CD4-positive, alpha-beta T cell treated with Interferon alpha-2 for 1 hour (primary cell): ENCODE measurements at regions not wholly inside any gene's neighbourhood (a gene's known extent, or its start where the extent isn't known, plus 50 kb on each side); places are given as distances from the start of the nearest gene placed in this dataset.

ENCODE experiments used
- DNase-seq, 2 donors: peaks; one replicate each; pipeline ENCODE4 v3.0.0-alpha.2; 2020 to 2022

DNA sequence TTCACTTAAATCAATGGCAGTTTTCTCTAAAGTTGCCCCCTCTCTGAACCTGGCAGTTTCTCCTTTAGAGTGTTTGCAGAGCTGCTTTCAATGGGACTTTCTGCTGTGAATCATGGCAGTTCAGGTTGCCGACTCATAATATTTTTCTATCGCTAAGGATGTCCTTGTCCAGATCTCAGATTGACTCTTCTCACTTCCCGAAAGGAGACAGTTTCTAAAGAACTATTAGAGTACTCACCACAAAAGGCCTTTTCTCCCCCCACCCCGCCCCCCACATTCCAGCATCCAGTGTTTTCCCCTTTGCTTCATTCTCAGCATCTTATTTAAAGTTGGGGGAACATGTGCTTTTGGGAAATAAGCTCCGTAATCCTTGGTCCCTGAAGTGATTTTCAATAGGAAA is 443.5 kb upstream of the KLF4 start:
- no peak for DNase-seq

DNA sequence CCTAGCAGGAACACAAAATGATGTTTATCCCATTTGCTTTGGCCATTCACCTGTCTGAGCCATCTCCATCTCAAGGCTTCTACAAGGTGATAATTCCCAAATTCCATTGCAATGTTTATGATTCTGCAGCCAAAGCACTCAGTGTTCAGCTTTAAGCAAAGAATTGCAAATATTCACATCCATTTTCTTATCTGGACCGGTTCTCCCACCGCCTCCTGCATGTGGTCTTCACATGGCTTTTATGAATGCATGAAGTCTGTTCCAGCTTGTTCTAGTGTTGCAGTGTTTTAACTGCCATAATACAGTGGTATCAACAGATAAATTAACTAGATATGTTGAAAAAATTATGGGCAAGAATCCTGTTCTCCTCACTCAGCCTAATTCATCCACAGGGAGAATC is 443.0 kb upstream of the KLF4 start:
- DNase-seq = no peak

DNA sequence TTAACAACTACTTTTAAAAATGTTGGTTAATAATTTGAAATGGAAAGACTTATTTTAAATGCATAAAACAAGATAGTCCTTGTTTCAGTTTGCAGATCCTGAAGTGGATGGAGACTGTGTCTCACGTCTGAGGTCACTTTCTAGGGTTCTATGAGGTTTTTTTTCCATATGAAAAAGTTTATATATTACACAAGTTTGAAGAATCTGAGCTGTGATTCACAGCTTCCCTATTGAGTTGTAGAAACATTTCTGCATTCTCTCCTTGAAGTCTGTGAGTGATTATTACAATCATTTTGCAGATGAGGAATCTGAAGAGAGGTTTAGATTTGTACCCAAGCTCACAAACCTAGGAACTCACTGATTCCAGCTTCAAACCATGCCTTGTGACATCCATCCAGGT is 442.5 kb upstream of the KLF4 start:
- DNase-seq = no peak

DNA sequence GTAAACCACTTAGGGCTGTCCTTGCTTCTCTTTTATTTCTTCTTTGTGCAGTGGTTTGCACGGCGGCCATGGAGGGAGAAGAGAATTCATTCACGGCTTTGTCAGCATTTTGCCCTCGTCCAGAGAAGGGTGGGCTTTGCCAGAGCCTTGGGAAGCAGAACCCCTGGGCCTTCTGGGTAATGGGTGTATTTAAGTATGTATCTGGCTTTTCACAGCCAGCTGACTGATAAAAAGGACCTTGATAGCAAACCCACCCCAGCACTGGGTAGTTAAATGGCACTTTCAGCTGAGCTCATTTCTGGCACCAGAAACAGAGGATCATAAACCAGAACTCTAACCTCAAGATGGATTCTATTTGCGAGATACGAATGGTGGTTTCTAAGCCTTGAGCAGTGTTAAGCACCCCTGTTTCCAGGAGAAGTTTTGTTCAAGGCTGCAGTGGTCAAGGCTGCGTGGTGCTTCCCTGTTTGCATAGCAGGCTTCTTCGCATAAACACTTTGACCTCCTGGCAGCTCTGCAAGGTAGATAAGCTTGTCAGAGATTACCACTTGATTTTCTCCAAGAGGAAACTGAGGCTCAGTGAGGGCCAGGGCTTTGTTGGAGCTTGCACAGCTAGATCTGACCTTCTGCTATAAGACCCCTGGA is 441.6 kb upstream of the KLF4 start:
- DNase-seq = no peak

DNA sequence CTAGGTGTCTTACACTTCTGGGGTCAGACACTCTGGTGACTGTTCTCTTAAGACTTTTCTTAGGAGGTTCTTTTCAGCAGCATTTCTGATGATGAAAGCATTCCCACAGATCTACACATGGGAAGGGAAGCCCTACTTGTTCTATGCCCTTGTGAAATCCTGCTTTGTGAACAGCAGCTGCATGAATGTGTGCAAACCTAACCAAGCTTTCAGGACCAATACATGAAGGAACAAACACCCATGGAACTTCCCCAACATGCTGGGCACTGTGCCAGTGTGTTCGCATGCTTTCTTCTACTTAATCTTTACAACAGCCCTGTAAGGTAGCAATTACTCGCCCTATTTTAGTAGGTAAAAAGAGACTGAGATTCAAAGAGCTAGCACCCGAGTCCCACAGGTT is 439.9 kb upstream of the KLF4 start:
- DNase-seq = peak in 1 of 2 donors; percentile 29

DNA sequence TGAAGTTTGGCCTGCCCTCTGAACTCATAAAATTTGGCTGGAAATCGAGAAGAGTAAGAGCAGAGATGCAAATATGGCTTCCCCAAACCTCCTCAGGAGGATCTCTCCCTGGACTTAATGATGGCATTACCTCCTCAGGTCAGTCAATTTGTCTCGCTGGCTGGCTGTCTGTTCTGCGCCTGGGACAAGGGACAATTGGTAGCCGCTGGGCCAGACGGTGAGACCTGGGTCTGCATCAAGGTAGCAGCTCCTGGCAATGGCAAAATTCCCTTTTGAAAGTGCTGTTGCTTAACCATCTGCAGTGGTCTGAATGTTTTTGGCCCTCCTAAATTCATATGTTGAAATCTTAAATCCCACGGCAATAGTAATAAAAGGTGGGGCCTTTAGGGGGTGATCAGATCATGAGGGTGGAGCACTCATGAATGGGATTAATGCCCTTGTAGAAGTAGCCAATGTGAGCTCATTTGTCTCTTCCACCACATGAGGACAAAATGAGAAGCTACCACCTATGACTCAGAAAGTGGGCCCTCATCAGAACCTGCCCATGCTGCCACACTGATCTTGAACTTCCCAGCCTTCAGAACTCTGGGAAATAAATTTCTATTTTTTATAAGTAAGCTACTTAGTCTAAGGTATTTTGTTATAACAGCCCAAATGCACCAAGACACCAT is 439.3 kb upstream of the KLF4 start:
- no peak for DNase-seq

DNA sequence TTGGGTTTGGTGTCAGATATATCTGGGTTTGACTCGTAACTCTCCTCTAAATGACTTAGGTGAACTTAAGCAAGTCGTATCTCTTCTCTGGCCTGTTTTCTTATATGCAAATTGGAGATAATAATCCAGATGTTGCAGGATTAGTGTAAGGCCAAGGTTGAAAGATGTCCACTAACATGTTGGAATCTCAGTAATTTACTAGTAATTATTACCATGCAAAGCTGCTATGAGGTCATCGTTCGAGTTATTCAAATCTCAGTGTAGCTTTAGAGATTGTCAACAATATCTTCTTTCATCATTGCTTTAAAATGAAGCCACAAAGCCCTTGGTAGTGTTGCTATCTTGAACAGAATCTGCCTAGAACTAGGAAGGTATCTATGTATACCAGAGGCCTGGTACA is 437.7 kb upstream of the KLF4 start:
- no peak for DNase-seq

DNA sequence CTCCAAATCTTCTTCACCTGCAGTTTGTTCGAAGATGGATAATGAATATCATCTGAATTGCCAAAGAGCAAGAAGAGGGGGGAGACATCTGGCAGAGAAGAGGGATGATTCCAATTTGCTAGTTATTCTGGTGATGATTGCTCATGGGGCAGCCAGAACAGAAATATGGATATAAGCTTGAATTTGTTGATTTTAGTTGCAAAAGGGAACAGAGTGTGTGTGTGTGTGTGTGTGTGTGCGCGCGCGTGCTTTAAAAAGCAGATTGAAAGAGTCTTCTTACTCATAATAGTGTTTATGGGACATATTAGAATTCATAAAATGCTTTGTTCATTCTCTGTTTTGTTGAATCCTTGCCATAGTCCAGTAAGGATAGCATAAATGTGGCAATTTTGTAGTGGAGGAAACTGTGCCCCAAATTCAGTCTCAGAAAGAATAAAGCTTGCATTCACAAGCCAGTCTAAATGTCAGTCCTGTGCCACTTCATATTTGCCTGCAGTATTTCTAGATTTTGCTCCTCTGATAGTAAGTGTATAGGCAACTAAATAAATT is 436.3 kb upstream of the KLF4 start:
- no peak for DNase-seq

DNA sequence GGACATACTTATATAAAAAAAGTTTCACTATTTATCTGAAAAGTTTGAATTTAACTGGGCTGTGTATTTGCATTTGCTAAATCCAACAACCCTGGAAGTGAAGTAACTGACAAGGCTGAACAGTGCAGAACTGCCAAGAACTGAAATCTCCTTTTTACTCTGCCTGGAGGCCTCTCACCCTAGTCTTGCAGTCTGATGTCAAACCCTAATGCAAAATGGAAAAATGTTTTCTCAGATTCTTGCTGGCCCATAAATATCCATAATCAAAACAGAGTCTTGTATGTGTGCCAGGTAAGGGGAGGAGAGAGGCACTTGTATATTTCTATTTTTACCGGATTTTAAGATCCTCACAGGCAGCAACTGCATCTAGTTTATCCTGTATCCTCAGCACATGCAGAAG is 432.7 kb upstream of the KLF4 start:
- no peak for DNase-seq

DNA sequence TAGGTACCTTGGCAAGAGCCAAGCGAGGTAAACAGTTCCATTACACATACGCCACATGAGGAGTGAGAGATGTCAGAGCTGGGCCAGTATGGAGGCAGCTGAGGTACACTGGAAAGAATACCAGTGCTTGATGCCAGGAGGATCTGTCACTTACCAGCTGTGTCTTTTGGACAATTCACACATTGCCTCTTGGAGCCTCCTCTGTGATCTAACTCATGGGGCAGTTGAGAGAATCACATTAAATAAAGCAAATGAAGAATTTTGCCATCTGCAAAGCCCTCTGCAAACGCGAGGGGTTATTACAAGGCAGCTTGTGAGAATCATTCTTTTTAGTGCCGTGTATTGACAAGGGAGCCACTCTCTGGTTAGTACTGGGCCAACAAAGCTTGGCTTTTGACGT is 429.7 kb upstream of the KLF4 start:
- no peak for DNase-seq

DNA sequence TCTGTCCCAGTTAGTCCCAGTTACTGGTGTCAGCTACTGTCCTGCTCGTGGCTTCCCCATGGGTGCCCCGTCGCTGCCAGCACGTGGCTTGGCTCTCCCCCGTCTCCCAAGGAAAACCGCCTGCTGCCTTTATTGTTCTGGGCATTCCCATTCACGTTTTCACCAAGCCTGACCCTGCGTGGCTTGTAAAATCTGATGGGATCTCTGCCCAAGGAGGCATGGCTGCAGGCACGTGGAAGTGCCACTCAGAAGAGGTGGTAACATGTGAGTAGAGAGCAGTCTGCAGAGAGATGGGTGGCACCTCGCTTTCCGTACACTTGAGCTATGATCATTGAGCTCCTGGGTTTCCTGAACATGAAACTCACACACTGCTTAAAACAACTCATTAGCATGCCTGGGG is 429.2 kb upstream of the KLF4 start:
- DNase-seq = no peak

DNA sequence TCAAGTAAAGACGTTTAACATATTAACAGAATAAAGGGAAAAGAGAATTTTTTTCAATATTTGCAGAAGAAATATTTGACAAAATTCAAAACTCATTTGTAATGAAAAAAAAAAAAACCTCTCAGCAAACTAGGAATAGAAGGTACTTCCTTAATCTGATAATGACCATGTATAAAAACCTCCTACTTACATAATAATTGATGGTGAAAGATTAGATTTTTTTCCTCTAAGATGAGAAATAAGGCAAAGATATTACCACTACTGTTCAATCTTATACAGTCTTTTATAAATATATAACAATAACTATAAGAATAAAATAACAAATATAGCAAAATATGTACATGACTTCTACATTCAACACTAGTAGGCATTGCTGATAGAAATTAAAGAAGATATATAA is 424.6 kb upstream of the KLF4 start:
- DNase-seq = no peak

DNA sequence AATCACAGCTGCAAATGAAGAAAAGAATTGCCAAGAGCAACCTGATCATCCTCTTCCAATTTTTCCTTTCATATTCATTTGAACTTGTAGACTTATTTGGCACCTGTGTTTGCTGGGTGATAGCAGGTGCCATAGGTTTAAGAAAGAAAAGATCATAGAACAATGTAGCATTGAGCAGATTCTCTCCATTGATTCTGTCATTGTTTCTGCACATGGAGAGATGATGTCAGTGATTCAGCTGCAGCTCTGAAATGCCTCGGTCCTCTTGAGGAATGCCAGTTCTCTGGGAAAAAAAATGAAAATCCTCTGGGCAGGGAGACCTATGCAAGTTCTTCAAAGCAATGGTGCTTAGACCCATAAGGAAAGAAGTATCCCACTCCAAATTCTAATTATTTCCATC is 418.1 kb upstream of the KLF4 start:
- DNase-seq = no peak

DNA sequence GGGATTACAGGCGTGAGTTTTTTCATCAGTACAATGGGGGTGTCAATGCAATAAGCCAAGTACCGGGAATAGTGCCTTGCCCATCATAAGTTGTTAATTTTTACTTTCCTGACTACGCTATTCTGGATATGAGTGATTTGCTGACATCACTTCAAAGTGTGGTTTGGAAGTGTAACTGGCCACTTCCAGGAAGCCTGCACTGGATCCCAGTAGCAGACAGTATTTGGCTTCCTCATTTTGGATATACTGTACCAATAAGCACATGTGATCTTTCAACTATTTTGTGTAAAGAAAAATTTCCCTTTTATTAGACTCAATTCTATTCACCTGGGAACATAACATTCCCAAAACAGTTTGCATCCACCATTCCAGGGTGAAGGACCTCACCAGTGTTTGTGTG is 417.7 kb upstream of the KLF4 start:
- peak in 1 of 2 donors; percentile 18 for DNase-seq

DNA sequence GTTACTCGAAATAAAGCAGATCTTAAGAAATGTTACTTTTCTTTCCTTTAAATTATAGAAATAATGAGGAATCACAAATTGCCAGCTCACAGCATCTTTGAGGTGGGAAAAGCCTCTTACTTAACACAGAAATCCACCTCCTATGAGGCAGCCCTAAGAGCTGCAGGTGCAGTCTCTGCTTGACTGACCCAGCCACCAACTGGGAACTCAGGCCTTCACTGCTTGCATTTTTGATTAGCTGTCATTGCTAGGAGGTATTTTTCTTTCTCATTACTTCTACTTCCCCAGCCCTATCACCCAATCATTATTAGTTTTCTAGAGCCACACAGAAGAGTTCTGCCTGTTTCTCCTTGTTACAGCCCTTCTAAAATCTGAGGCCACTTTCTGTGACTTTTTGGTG is 416.5 kb upstream of the KLF4 start:
- DNase-seq = no peak

DNA sequence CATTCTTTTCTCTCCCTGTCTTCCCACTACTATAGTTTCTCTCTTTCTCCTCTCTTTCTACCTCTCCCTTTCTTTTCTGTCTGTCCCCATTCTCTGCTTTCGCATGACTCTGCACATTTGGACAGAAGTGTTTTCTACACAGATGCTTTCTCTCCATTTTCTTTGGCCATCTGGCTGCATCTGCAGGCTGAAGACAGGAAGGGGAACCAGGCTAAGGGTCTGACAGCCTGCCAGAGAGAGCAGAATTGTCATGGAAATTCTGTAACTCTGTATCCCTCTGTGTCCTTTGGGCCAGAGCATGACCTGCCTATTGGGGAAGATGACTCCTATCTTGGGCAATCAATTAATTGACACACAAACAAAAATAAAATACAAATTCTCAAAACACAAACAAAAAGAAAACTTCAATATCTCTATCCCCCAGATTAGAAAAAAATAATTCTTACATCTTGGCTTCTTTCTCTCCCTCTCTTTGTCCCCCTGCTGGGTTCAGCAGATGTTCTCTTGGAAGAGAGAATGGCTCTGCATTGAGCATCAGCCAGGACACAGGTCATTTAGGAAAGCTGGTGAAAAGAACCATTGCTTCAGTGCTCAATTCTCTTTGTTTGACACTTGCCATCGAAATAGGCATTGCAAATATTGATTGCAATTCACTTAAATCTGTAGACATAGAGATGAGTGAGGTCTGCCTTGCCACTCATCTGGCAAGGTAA is 415.9 kb upstream of the KLF4 start:
- DNase-seq = no peak

DNA sequence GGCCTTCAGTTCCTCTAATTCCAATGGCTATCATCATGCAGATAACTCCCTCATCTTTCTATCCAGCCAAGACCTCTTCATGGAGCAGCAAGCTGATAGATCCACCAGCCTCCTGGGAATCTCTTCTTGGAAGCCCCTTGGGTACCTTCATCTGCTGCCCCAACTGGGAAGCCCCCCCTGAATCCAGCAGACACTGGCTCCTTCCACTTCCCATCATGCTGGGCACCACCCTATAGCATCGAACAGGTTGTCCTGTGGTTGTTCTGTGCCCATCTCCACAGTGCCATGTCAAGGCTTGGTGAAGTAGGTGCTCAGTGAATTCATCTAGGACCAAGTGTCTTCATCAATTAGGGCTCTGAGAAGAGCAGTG is 410.4 kb upstream of the KLF4 start:
- no peak for DNase-seq

DNA sequence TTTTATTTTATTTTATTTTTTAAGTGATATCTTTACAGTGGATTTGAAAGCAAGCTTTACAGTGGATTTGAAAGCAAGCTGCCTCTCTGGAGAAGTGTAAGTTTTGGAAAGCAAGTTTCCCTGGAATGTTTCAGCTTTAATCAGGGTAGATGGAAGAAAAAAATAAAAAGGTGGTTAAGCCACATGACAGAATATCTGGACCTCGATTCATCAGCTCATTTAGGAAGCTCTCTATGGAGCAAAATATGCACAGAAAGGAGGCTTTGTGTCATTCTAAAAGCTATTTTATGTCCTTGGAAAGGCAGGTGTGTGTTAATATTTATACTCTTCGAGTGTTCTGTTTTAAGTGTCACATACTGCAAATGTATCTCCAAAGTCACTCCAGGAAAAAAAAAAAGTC is 409.2 kb upstream of the KLF4 start:
- no peak for DNase-seq

DNA sequence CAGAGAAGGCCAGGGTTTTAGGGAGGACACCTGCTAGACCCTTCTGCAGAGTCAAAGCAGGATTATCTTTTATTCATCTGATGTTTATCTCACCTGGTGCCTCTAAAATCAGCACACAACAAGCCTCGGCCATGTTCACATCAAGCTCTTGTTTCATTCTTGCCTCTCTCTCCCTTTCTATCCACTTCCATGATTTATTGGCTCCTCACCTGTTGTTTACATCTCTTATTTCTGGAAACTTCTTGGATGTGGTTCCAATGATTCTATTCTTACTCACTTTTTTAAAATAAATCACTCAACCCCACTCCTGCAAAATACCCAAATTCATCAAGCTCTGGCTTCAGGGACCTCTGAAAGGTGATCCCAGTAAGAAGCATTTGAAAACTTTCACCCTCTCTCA is 407.0 kb upstream of the KLF4 start:
- DNase-seq = no peak

DNA sequence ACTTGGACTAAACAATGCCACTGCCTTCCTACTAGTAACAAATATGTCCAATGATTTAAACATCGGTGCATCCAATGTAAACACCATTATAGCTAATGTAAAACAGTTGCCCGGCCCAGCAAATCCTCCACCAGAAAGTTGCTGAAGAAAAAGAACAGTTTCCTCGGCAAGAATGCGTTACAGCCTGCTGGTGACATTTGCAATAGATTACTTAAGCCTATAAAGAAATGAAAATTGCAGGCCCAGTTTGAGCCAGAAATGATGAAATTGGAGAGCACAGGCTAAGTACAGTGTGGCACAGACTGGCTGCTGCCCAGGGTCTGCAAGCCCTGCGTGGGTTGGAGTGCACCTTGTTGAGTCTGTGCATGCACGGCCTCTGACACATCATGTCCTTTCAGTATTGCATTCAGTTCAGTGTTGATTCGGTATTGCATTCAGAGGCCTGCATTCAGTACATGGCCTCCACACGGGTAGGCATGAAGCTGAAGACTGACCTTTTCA is 406.0 kb upstream of the KLF4 start:
- no peak for DNase-seq

DNA sequence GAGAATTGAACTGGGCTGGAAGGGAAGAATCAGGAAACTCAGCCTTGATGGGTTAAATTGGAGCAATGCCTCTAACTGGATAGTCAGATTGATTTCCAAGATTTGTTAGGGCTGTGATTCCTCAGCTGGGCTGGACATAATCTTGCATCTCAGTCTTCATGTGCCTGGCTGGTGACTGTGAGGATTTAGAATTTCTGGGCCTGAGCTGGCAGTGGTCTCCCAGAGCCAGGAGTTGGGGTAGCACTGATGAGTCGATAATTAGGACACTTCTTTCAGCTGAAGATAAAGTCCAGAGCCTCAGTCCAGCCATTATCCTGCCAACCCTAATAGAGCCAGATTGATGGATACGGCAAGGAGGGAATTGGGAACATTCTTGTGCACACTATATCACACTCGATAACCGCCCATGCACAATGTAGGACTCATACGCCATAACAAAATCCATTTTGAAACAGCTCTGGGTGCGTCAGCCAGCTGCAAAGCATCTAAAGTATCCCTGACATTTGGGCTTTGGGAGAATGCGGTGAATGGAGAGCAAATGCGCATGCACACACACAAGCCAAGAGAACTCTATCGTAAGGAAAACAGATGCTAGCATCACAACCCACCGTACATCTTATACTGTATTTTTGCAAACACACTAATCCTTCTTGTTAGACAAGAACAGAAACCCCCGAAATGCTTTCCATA is 405.1 kb upstream of the KLF4 start:
- DNase-seq = no peak

DNA sequence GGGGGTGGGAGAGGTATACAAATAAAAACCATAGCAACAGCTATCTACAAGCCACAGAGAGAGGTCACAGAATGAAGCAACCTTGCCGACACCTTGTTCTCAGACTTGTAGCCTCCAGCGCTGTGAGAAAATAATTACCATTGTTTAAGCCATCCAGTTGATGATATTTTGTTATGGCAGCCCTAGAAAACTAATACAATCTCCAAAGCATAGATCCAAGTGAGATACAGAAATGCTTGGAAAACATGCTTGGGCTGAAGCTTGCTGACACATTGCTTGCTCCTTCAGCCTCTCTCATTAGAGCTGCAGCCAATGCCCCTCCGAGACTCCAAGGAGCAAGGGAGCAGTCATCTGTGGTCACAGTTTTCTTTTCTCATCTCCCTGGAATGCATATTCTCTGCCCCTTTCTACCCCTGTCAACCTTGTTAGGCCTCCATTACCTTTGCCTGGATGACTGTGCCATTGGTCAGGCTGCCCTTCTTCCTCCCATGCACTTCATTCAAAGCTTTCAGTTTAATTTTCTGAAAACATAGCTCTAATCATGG is 401.4 kb upstream of the KLF4 start:
- DNase-seq = no peak

DNA sequence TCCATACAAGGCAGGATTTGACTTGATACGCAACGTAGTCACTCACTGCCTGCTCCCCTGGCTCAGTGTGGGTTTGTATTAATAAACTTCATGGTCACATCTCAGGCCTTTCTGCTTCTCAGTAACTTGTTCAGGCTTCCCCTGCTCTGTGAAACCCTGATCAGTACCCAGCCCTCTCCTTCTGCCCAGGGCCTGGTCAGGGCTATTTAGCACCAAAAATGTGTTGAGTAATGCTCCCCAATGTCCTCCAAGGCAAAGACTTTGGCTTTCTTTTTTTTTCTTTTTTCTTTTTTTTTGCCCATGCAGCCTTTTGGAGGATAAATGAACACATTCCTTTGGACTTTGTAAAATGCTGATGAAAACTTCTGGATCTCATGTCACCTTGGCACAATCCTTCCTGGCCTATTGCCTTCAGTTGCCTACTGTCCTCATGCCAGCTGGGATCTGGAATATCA is 399.2 kb upstream of the KLF4 start:
- no peak for DNase-seq
